GM12878 (cell line): ENCODE measurements at regions not wholly inside any gene's neighbourhood (a gene's known extent, or its start where the extent isn't known, plus 50 kb on each side); places are given as distances from the start of the nearest gene placed in this dataset.

Experiments
- ATAC-seq: fragments of 200-7000 bp; cut with Tn5 transposase; 3 replicates; pipeline ENCODE4 v1.9.1; 2020; ENCODE audit warnings: mild to moderate bottlenecking, moderate library complexity
- BruUV-seq: library from RNA; stranded (reverse); fragments of 400-500 nt; replicated peaks from 2 replicates; lab custom pipeline; 2021; lab: Mats Ljungman, UMichigan
- CTCF ChIA-PET: fragments of 300-600 bp; sonication (Branson Sonifier 250); formaldehyde crosslinking; extraction: SDS; loops from one replicate; lab custom pipeline; 2021; ENCODE audit warnings: inconsistent platforms; lab: Yijun Ruan, JAX
- POLR2A ChIA-PET: fragments of 350-600 bp; formaldehyde crosslinking; extraction: SDS; loops from one replicate; lab custom pipeline; 2021; ENCODE audit warnings: inconsistent platforms; lab: Charles Lee
- RAD21 ChIA-PET: fragments of 300-600 bp; sonication (Branson Sonifier 250); formaldehyde crosslinking; loops from one replicate; lab custom pipeline; 2023; ENCODE audit warnings: antibody characterized with exemption; ENCODE audit not compliant: unreplicated experiment; lab: Charles Lee
- SMC1A ChIA-PET: fragments of 300-600 bp; sonication (Branson Sonifier 250); formaldehyde crosslinking; loops from one replicate; lab custom pipeline; 2023; ENCODE audit not compliant: unreplicated experiment, uncharacterized antibody; lab: Charles Lee
- DNase-seq: peaks from one replicate; pipeline ENCODE4 v3.0.0-alpha.2; 2011; ENCODE audit warnings: low read depth, low spot score
- FAIRE-seq: peaks from 3 replicates; lab custom pipeline; 2011; peaks lifted over from hg19 to GRCh38; lab: Jason Lieb, UNC
- H2AFZ ChIP-seq: 2 replicates; pipeline ENCODE4 v1.6.0; 2011; ENCODE audit warnings: low read depth, low read length, control low read depth; ENCODE audit not compliant: control insufficient read depth
- H3K27ac ChIP-seq: 2 replicates; pipeline ENCODE4 v1.5.1; 2011; ENCODE audit warnings: control low read depth; ENCODE audit not compliant: control insufficient read depth, insufficient read depth
- H3K27me3 ChIP-seq, 2 experiments: replicated peaks in 1 of 2; 2 replicates each; pipeline versions ENCODE4 v1.6.0 to v1.6.1; 2011; ENCODE audit warnings: low read length in 1 of 2; ENCODE audit not compliant: control insufficient read depth in 2 of 2, insufficient read depth in 2 of 2
- H3K36me3 ChIP-seq, 2 experiments: 2 replicates each; pipeline ENCODE4 v1.5.1; 2011; ENCODE audit warnings: low read length in 1 of 2; ENCODE audit not compliant: control insufficient read depth in 2 of 2, insufficient read depth in 2 of 2
- H3K4me1 ChIP-seq: 2 replicates; pipeline ENCODE4 v1.6.1; 2011; ENCODE audit warnings: mild to moderate bottlenecking, low read length, moderate library complexity, mixed read lengths; ENCODE audit not compliant: control insufficient read depth, insufficient read depth
- H3K4me2 ChIP-seq: 2 replicates; pipeline ENCODE4 v1.6.0; 2011; ENCODE audit warnings: control low read depth; ENCODE audit not compliant: control insufficient read depth, insufficient read depth
- H3K4me3 ChIP-seq: fragments of 200-600 bp; sonication (generic); 2 replicates; pipeline ENCODE4 v1.5.1; 2016
- H3K79me2 ChIP-seq: 2 replicates; pipeline ENCODE4 v1.6.0; 2011; ENCODE audit warnings: low read length; ENCODE audit not compliant: control insufficient read depth, insufficient read depth
- H3K9ac ChIP-seq: 2 replicates; pipeline ENCODE4 v1.8.0; 2011; ENCODE audit warnings: low read length, control low read depth, mixed read lengths; ENCODE audit not compliant: control insufficient read depth, insufficient read depth
- H3K9me3 ChIP-seq: replicated peaks from 3 replicates; pipeline ENCODE4 v1.5.1; 2011; ENCODE audit warnings: mild to moderate bottlenecking, low read length; ENCODE audit not compliant: control insufficient read depth, insufficient read depth
- H4K20me1 ChIP-seq: 2 replicates; pipeline ENCODE4 v1.6.0; 2011; ENCODE audit not compliant: control insufficient read depth, insufficient read depth
- CREB1 ChIP-seq: IDR thresholded peaks from 2 replicates; pipeline ENCODE4 v1.6.1; 2012; ENCODE audit warnings: low read depth, mild to moderate bottlenecking, inconsistent platforms
- DPF2 ChIP-seq: fragments of 450-650 bp; IDR thresholded peaks from 2 replicates; pipeline ENCODE4 v1.6.1; 2017; ENCODE audit warnings: mild to moderate bottlenecking
- HDAC2 ChIP-seq: fragments of 200-600 bp; sonication (generic); IDR thresholded peaks from 2 replicates; pipeline ENCODE4 v1.6.1; 2017
- JUND ChIP-seq: IDR thresholded peaks from 2 replicates; pipeline ENCODE4 v1.6.1; 2012; ENCODE audit warnings: low read depth, mild to moderate bottlenecking, low read length, improper control_type of control experiment, moderate library complexity
- KDM1A ChIP-seq: fragments of 200-600 bp; sonication (generic); IDR thresholded peaks from 2 replicates; pipeline ENCODE4 v1.6.1; 2016; ENCODE audit warnings: borderline replicate concordance
- MAX ChIP-seq: IDR thresholded peaks from 2 replicates; pipeline ENCODE4 v1.6.1; 2012; ENCODE audit warnings: low read depth, low read length, improper control_type of control experiment
- MTA2 ChIP-seq: fragments of 450-650 bp; IDR thresholded peaks from 2 replicates; pipeline ENCODE4 v1.6.1; 2016; ENCODE audit warnings: low read depth, mild to moderate bottlenecking, moderate library complexity
- MXI1 ChIP-seq: fragments of 150-350 bp; IDR thresholded peaks from 2 replicates; pipeline ENCODE4 v1.6.1; 2011; ENCODE audit warnings: low read depth, mild to moderate bottlenecking, inconsistent platforms, low read length, improper control_type of control experiment
- NFXL1 ChIP-seq: fragments of 450-650 bp; IDR thresholded peaks from 2 replicates; pipeline ENCODE4 v1.6.1; 2017; ENCODE audit warnings: antibody characterized with exemption, mild to moderate bottlenecking, borderline replicate concordance
- NKRF ChIP-seq: fragments of 450-650 bp; conservative IDR thresholded peaks from 2 replicates; pipeline ENCODE4 v1.6.1; 2017; ENCODE audit warnings: mild to moderate bottlenecking, moderate library complexity
- NR2C1 ChIP-seq: fragments of 450-650 bp; IDR thresholded peaks from 2 replicates; pipeline ENCODE4 v1.6.1; 2017; ENCODE audit warnings: antibody characterized with exemption, mild to moderate bottlenecking, moderate library complexity
- POLR2AphosphoS5 ChIP-seq: IDR thresholded peaks from 2 replicates; pipeline ENCODE4 v1.6.1; 2011; ENCODE audit warnings: mild to moderate bottlenecking, low read length, inconsistent platforms
- PRDM15 ChIP-seq: fragments of 450-650 bp; formaldehyde crosslinking; IDR thresholded peaks from 2 replicates; pipeline ENCODE4 v1.4.0; 2020; ENCODE audit warnings: mild to moderate bottlenecking, moderate library complexity
- SMAD5 ChIP-seq: IDR thresholded peaks from 2 replicates; pipeline ENCODE4 v1.6.1; 2016; ENCODE audit warnings: antibody characterized with exemption, low read depth
- SMC3 ChIP-seq: IDR thresholded peaks from 2 replicates; pipeline ENCODE4 v1.6.1; 2011; ENCODE audit warnings: low read length, improper control_type of control experiment, borderline replicate concordance
- STAT1 ChIP-seq: fragments of 450-650 bp; conservative IDR thresholded peaks from 2 replicates; pipeline ENCODE4 v1.6.1; 2014; ENCODE audit warnings: antibody characterized with exemption, mild to moderate bottlenecking
- SUPT20H ChIP-seq: IDR thresholded peaks from 2 replicates; pipeline ENCODE4 v1.6.1; 2011; ENCODE audit warnings: low read depth, mild to moderate bottlenecking, low read length, moderate library complexity, borderline replicate concordance; ENCODE audit not compliant: control insufficient read depth
- TAF1 ChIP-seq: IDR thresholded peaks from 2 replicates; pipeline ENCODE4 v1.6.1; 2011; ENCODE audit warnings: mild to moderate bottlenecking, low read depth, low read length, borderline replicate concordance
- YBX1 ChIP-seq: fragments of 450-650 bp; IDR thresholded peaks from 2 replicates; pipeline ENCODE4 v1.6.1; 2016; ENCODE audit warnings: antibody characterized with exemption
- WGBS: methylation state at CpG from one replicate; pipeline ENCODE4 v1.1.6; 2016; ENCODE audit warnings: low lambda C conversion rate; ENCODE audit not compliant: insufficient replicate concordance, insufficient coverage; ENCODE audit errors: missing lambda C conversion rate; 5-methylcytosine and 5-hydroxymethylcytosine counted together
- in situ Hi-C: fragments of 300-500 bp; cut with MboI; formaldehyde crosslinking; loops from 9 replicates; pipeline ENCODE4 v1.14.3; 2018; ENCODE audit warnings: mixed read lengths
- intact Hi-C: fragments of 100-400 bp; cut with micrococcal nuclease; formaldehyde crosslinking; loops from one replicate; pipeline ENCODE4 v1.14.2; 2022; ENCODE audit not compliant: unreplicated experiment

- no peak for TF ChIP-seq PRDM15 (CRISPR knock-in tag)
- TF ChIP-seq YBX1: no peak
- TF ChIP-seq NR2C1: no peak
These were observed 551.3 kb upstream of the STEAP1 start (continued) for GRCh38 chr7:89602984-89603383.

- SMC1A ChIA-PET: no interaction called here
- Histone ChIP-seq H3K4me1 (no peaks in the 10 kb centered on the region), H2AFZ (no peak overlapping the region), H3K9me3 (no peaks in the 10 kb centered on the region; the same call in 2 of the 3 replicates), H3K79me2 (no peaks in the 10 kb centered on the region), H3K27ac (no peak overlapping the region), H3K4me2 (no peak overlapping the region), H3K27me3 (no peaks in the 10 kb centered on the region), H4K20me1 (no peaks in the 10 kb centered on the region), H3K36me3 (no peaks in the 10 kb centered on the region), H3K9ac (no peak overlapping the region), H3K4me3 (no peak overlapping the region)
- RAD21 ChIA-PET: no interaction called here
- WGBS: 17% methylated on average over 3 of the region's 3 CpGs
- CTCF ChIA-PET: no interaction called here
- intact Hi-C loops (no loop called here), in situ Hi-C loops (no loop called here)
- no peak for ATAC-seq
- no peak for FAIRE-seq
- POLR2A ChIA-PET: no interaction called here
- no peak for TF ChIP-seq JUND
- no peak for TF ChIP-seq MTA2
- no peak for TF ChIP-seq SUPT20H
- no peak for TF ChIP-seq TAF1
- TF ChIP-seq KDM1A: no peak
- TF ChIP-seq SMC3: no peak
- no peak for TF ChIP-seq HDAC2
- TF ChIP-seq NKRF: no peak
- no peak for TF ChIP-seq DPF2
- no peak for TF ChIP-seq MAX
- TF ChIP-seq NFXL1: no peak
- TF ChIP-seq CREB1: no peak
- no peak for TF ChIP-seq SMAD5
- no peak for TF ChIP-seq MXI1
- no peak for TF ChIP-seq STAT1
- no peak for TF ChIP-seq POLR2AphosphoS5
- BruUV-seq: no TSS peak
- no peak for DNase-seq
These were observed 548.9 kb upstream of the STEAP1 start for GRCh38 chr7:89605362-89605761.
